Activated gamma-delta T cell treated with Interleukin-2 at 50 U/mL for 16 hours (primary cell): ENCODE measurements at regions not wholly inside any gene's neighbourhood (a gene's known extent, or its start where the extent isn't known, plus 50 kb on each side); places are given as distances from the start of the nearest gene placed in this dataset.
"Not testable (repeated sequence)": the region's sequence is repeated elsewhere in the genome, so short reads cannot be mapped to it uniquely, and the experiment has no call there.

Source experiments
- DNase-seq: peaks from one replicate; pipeline ENCODE4 v3.0.0-alpha.2; 2020

GRCh38 chr7:6882321-6882721 lies 56.2 kb upstream of the CCZ1B start:
- DNase-seq, result not testable (repeated sequence)

DNA sequence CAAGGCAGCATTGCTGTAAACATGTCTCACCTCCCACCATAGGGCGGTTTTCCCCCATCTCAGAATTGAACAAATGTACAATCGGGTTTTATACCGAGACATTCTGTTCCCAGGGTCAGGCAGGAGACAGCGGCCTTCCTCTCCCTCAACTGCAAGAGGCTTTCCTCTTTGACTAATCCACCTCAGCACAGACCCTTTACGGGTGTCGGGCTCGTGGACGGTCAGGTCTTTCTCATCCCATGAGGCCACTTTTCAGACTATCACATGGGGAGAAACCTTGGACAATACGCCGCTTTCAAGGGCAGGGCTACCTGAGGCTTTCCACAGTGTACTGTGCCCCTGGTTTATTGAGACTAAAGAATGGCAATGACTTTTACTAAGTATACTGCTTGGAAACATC lies 57.7 kb upstream of the CCZ1B start:
- DNase-seq, result not testable (repeated sequence)

- DNase-seq, result no peak
These were observed 60.1 kb upstream of the CCZ1B start for GRCh38 chr7:6886198-6886597.

DNA sequence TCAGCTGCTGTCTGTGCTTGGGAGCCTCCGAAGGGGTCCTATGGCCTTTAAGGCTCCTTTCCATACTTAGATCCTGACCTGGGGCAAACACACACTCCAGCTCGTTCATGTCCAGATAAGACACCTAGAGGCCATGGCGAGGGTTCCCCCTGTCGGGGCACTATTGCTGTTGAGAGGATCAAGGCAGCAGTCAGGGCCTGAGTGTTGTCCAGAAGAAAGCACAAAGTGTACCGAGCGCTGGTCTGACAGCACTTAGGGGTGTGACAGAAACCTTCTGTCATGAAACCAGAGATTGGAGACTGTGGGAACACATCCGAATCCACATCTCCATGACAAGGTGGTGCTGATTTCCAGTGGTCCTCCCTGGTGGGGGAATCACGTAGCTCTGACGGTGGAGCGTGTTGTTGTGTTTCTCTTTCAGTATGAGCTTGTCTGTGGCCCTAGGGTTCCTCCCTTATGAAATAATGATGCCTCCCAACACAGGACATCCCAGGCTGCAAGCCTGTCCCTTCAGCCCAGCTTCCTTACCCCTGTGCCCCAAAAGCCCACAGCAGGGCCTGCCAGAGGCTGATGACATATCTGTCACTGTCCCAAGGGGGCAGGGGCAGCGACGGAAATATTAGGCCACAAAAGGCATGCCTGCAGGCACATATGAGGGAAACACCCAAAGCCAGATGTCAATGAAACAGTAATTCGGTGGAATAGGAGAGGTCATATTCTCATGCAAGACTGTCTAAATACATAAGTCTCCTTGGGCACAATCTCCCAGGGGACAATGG lies 62.4 kb upstream of the CCZ1B start:
- not testable (repeated sequence) for DNase-seq

DNA sequence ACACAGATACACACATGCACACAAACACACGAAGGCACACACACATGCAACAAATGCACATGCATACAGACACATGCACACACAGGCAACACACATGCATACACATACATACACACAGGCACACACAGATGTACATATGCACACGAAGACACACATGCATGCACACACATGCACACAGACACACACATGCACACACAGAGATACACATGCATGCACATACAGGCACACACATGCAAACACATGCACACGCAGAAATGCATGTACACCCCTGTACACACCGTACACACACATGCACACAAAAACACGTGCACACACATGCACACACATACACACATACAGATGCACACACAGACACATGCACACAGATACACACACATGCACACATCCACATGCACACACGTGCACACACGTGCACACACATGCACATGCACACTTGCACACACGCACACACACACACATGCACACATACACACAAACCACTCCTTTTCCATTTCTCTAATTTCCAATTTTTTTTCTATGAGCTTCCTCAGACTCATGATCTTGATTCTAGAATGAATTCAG lies 63.3 kb upstream of the CCZ1B start:
- no peak for DNase-seq

DNA sequence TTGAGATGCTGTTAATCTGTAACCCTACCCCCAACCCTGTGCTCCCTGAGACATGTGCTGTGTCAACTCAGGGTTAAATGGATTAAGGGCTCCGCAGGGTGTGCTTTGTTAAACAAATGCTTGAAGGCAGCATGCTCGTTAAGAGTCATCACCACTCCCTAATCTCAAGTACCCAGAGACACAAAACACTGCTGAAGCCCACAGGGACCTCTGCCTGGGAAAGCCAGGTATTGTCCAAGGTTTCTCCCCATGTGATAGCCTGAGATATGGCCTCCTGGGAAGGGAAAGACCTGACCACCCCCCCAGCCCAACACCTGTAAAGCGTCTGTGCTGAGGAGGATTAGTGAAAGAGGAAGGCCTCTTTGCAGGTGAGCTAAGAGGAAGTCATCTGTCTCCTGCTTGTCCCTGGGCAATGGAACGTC lies 76.0 kb upstream of the CCZ1B start:
- DNase-seq, result not testable (repeated sequence)

DNA sequence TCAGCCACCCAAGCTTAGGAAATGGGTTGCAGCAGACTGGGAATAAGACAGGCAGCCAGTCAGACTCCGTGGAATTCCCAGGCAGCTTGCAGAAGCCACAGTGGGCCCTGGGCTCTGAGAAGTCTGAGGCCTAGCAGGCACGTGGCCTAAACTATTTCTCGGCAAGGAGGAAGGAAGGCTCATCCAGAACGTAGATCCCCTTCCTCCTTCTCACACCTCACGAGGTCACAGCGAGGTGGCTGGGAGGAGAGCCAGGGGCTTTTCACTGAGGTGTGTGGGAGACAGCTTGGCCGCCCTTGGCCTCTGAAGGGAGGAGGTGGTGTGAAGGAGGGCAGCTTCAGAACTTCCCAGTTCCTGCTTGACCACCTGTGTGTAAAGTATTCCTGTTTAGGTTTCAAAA lies 77.2 kb upstream of the CCZ1B start:
- DNase-seq, result not testable (repeated sequence)

DNA sequence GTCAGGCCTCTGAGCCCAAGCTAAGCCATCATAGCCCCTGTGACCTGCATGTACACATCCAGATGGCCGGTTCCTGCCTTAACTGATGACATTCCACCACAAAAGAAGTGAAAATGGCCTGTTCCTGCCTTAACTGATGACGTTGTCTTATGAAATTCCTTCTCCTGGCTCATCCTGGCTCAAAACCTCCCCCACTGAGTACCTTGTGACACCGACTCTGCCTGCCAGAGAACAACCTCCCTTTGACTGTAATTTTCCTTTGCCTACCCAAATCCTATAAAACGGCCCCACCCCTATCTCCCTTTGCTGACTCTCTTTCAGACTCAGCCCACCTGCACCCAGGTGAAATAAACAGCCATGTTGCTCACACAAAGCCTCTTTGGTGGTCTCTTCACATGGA lies 77.7 kb upstream of the CCZ1B start:
- DNase-seq, result not testable (repeated sequence)

DNA sequence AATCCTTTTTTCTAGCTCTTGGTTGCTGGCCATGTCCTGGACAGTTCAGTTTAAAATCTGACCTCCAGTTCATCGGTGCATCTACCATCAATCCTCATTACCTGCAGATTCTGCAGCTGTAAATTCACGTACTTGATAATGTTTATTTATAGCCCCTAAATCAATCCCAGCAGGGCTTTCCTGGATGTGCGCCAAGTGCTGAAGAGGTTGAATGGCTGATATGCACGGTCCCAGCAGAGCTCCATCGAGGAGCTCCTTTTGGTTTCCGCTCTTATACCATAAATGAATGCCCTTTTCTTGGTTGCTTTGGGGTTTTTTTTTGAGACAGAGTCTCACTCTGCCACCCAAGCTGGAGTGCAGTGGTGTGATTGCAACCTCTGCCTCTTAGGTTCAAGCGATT lies 91.2 kb upstream of the CCZ1B start:
- no peak for DNase-seq

- not testable (repeated sequence) for DNase-seq
These were observed 93.1 kb upstream of the CCZ1B start for GRCh38 chr7:6919169-6919568.

- DNase-seq, result not testable (repeated sequence)
These were observed 98.4 kb upstream of the CCZ1B start for GRCh38 chr7:6924523-6924922.

- not testable (repeated sequence) for DNase-seq
These were observed 100.4 kb upstream of the CCZ1B start for GRCh38 chr7:6926193-6927174.

DNA sequence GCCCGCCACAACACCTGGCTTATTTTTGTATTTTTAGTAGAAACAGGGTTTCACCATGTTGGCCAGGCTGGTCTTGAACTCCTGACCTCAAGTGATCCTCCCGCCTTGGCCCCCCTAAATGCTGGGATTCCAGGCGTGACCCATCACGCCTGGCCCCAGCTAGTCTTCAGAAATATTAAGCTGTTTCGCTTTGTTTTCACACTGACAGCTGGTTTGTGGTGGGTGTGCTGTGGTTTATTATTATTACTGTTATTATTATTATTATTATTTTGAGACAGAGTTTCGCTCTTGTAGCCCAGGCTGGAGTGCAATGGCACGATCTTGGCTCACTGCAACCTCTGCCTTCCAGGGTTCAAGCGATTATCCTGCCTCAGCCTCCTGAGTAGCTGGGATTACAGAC lies 101.6 kb upstream of the CCZ1B start:
- not testable (repeated sequence) for DNase-seq

DNA sequence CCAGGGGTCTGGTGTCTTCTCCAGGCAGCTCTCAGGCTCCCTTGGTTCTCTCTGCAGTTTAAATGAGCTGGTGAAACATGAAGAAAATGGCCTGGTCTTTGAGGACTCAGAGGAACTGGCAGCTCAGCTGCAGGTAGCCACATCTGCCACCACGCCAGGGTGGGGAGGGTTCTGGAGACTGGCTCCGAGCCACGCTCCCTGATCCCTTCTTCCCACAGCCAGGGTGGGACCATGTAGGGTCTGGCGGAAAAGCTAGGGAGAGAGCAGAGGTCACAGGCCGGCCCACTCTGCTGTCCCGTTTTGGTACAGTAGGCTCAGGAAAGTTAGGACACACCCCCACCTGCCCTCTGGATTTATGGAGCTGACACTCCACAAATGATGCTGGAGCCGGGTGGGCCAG lies 103.5 kb upstream of the CCZ1B start:
- not testable (repeated sequence) for DNase-seq

DNA sequence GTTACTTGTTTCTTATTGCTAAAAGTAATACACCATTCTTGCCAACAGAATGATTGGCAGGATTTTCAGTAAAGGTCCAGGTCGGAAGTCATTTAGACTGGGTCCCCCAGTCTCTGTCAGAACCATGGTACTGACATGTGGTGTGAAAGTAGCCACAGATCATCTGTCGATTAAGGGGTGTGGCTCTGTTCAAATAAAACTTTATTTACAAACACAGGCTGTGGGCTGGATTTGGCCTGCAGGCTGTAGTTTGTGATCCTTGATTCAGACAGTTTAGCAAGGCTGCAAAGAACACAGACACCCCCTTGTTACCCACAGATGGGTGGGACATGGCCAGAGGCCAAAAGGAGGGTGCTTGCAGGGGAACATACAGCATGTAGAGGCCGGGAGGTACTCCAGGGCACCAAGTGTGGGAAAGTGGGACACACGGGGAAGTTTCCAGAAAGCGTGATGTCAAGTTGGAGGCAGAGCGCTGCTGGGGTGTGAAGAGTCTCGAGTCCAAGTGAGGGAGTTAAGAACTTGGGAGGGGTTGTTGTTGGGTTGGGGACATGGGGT lies 104.1 kb upstream of the CCZ1B start:
- not testable (repeated sequence) for DNase-seq

DNA sequence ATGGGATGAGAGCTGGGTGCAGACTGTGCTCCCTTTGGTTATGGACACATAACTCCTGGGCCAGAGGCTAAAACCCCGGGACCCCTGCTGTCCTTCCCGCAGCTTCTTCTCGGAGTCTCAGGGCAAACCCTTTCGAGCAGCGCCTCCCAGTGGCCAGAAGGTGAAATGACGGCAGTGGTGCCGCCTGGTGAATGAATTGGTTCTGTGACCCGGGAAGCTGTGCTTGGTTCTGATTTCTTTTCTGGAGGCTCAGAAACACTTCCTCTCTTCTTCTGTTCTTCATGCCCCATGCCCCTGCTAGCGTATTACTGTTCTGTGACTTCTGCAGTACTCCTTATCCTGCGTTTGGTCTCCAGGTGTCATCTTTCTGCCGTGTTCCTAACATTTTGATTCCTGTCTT lies 104.7 kb upstream of the CCZ1B start:
- peak; percentile 20 for DNase-seq

DNA sequence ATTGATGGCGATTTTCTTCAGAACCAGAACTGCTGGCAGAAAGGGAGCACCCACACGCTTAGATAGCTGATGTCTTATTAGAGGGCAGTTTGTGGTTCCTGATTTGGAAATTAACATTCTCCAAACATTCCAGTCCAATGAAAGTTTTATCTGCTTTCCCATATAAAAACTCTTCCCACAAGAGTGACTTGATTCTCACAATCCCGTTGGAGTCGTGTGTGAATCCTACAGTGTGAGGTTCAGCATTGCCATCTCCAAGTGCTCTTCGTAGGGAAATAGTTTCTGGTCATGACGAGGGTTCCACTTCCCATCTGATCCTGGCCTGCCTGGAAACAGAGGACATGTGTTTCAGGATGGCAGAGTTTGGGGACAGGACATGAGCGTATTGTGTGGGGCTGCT lies 105.4 kb upstream of the CCZ1B start:
- not testable (repeated sequence) for DNase-seq

- DNase-seq, result not testable (repeated sequence)
These were observed 108.0 kb upstream of the CCZ1B start for GRCh38 chr7:6933954-6934632.

GRCh38 chr7:6934981-6935380 lies 108.9 kb upstream of the CCZ1B start:
- no peak for DNase-seq

GRCh38 chr7:6936626-6937025 lies 110.6 kb upstream of the CCZ1B start:
- not testable (repeated sequence) for DNase-seq

GRCh38 chr7:6937746-6938145 lies 111.7 kb upstream of the CCZ1B start:
- not testable (repeated sequence) for DNase-seq

DNA sequence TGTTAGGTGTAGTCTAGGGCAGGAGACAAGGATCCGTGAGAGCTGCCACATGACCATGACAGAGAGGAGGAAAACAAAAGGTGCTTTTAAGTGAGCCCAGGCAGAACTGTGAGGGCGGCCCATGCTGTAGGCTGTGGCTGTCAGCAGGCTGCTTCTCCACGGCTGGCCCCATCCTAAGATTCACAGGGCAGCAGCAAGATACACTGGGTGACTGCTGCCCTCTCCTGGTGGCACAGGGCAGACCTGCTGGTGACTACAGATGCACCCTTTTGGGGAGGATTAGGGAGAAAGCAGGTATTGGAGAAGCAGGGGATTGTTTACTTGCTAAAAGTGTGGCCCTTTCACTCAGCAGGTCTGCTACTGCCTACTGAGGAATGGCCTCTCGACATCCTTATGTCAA lies 112.2 kb upstream of the CCZ1B start:
- not testable (repeated sequence) for DNase-seq
